SK-N-MC (cell line): ENCODE measurements at regions not wholly inside any gene's neighbourhood (a gene's known extent, or its start where the extent isn't known, plus 50 kb on each side); places are given as distances from the start of the nearest gene placed in this dataset.

Experiments used
- EZH2 ChIP-seq: fragments of 200-600 bp; sonication (generic); IDR thresholded peaks from one replicate; pipeline ENCODE4 v1.6.1; 2017; ENCODE audit warnings: antibody characterized with exemption
- FOXP2 ChIP-seq: optimal IDR thresholded peaks from 2 replicates; pipeline ENCODE3; 2011; ENCODE audit warnings: mild to moderate bottlenecking, moderate library complexity; ENCODE audit not compliant: insufficient read depth; ENCODE audit errors: extremely low read length, control extremely low read depth
- POLR2AphosphoS5 ChIP-seq: IDR thresholded peaks from 2 replicates; pipeline ENCODE4 v1.6.1; 2012; ENCODE audit warnings: mild to moderate bottlenecking, low read depth, low read length, borderline replicate concordance

DNA sequence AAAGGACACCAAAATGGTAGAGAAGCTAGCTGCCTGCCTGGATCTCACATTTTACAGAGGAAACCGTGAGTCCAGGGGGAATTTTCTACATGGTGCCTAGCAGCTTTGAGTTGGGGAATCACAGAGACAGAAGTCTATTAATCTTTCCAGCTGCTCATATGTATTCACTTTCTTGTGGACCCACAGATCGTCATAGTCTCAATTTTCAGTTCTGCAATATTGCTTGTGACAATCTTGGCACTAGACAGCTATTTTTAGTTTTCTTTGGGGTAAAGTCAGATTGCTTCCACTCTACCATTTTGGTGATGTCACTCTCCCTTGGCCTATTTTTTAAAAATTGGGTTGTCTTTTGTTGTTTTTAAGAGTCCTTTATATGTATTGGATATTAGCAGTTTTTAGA lies 233.4 kb upstream of the STK26 start:
- TF ChIP-seq EZH2 (no peak), POLR2AphosphoS5 (no peak), FOXP2 (no peak)
